HG03066 (cell line): ENCODE measurements at regions not wholly inside any gene's neighbourhood (a gene's known extent, or its start where the extent isn't known, plus 50 kb on each side); places are given as distances from the start of the nearest gene placed in this dataset.
"Not testable (repeated sequence)": the region's sequence is repeated elsewhere in the genome, so short reads cannot be mapped to it uniquely, and the experiment has no call there.

ENCODE experiments used
- ATAC-seq: cut with Tn5 transposase; IDR thresholded peaks from one replicate; pipeline ENCODE4 v1.9.1; 2021; ENCODE audit warnings: low read depth; ENCODE audit not compliant: unreplicated experiment

DNA sequence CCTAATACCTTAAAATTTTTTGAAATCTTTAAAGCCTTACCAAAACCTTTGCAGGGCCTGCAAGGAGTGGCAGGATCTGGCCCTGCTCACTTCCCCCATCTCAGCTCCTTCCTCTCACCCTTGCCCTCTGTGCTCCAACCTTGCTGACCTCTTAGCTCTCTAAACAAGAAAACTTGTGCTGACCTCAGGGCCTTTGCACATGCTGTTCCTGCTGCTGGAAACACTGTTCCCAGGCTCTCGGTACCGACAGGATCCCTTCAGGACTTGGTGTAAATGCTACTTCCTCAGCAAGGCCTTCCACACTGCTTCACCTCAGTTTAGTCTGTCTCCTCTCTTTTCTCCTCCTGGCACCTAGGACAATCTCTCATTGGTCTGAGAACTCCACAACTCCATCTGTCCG is 155.4 kb upstream of the IQSEC1 start:
- no peak for ATAC-seq

DNA sequence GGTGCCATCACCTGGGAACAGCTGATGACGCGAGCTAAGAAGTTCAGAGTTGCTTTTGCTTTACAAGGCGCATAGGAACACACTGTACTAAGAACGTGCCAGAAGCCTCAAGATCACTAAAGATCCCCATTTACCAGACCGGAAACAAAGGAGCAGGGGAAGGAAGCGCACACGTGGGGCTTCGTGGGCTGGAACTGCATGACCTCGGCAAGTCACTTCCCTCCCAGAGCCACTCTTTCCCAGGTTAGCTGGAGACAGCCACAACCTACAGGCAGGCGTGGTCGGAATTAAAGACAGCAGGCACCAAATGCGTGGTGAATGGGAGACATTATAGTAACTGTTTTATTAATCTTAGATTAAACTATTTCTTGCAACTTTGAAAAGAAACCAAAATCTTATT is 154.9 kb upstream of the IQSEC1 start:
- not testable (repeated sequence) for ATAC-seq

DNA sequence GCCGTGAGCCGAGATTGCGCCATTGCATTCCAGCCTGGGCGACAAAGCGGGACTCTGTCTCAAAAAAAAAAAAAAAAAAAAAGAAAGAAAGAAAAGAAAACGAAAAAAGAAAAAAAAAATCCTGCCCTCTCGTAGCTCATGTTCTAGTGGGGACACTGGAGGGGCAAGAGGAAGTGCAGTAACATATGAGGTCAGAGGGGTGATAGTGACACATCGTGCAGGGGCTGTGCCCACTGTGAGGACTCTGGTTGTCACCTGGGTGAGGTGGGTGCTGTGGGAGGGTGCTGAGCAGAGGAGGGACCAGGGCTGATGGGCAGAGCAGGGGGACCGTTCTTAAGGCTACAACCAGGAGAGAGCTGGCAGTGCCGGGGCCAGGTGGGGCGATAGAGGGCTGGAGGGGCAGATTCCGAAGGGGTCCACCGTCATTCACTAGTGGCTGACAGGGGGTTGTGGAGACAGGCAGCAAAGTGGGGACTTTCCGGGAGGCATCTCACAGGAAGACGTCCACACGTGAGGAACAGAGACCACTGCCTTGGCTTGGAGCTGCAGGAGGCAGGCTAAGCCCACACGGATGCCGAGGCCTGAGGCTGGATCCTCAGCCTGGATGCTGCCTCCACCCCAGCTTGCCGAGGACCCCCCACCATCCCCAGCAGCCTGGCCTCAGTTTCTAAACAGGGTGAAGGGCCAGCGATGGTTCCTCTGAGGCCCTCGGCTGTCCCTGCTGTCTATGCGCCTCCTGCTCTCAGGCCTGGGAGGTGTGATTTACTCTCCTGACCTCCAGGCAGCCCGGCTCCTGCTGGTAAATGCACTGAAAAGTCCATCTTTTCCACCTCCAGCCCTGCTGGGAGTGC is 154.3 kb upstream of the IQSEC1 start:
- no peak for ATAC-seq

DNA sequence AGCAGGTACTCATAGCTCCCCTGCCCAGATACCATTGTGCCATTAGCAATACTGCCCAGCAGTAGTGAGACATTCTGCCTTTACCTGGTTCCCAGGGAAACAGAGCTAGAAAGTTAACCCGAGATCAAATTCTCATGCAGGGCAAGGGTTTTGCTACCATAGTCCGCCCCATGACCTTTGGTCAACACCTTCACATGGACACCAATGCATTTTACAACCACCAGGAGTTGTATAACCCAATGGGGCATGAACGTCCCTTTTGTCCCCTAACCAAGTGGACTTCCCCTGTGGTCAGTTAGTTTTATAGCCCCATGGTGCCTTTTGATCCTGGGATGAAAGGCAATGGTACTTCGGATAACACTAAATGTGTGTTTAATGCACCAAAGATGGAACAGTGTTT is 151.7 kb upstream of the IQSEC1 start:
- ATAC-seq = no peak

DNA sequence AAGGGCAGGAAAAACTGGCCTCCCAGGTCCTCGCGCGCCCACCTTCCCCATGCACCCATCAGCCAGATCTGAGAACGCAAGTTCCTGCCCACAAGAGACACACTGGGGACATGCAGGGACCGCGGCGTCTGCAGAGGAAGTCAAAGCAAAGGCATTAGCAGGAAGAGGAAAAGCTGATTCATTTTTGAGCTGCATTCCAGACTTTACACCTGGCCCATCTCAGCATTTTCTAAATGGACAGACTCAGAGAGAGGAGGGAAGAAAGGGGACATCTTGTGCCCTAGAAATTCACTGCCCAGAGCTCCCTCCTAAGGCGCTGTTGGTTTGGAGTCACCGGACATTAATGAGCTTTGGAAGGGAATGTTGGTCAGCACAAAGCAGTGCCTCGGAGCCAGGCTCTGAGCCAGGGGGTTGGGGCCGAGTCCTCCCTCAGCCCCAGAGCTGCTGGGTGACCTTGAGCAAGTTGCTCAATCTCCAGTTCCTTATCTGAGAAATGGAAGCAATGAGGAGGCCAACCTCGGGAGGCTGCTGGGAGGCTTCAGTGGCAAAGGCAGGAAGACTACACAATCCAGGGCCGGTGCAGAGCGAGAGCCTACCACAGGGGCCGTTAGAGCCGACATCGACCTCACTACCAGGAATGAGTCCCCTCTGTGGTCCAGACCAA is 150.5 kb upstream of the IQSEC1 start:
- no peak for ATAC-seq

DNA sequence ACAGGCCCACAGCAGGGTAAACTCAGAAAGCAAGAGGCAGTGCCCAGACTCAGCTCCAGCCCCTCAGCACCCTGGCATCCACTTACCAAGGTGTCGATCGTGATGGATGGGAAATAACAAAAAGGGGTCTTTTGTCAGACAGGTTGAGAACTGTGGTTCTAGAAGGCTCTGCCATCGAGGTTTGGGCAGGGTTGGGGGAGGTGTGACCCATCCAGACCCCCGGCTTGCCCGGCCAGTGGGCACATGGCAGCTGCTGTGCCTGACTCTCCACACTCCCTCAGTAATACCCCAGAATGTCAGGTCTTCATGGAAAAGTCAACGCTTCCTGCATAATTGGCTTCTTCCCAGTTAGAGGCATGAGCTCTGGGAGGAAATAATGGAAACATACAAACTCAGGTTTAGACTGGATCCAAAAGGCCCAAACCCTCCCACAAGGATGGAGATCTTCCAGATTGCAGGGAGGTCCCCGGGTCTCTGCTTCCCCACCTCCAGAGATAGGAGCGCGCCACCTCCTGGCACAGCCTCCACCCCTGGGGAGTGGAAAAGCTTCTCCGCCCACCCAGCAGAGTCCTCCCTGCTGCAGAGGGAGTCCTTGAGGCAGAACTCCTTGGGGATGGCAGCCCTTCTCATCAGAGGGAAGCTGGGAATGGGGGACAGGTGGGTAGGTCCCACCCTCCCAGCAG is 149.8 kb upstream of the IQSEC1 start:
- no peak for ATAC-seq

DNA sequence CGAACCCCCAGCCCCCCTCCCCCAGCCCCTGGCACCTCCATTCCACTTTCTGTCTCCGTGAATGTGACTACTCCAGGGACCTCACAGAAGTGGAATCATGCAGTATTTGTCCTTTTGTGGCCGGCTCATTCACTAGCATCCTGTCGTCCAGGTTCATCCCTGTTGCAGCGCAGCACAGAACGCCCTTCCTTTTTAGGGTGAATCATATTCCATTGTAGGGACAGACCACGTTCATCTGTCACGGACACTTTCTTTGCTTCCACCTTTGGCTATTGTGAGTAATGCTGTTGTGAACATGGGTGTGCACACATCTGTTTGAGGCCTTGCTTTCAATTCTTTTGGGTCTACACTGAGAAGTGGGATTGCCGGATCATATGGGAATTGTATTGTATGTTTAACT is 148.9 kb upstream of the IQSEC1 start:
- no peak for ATAC-seq

DNA sequence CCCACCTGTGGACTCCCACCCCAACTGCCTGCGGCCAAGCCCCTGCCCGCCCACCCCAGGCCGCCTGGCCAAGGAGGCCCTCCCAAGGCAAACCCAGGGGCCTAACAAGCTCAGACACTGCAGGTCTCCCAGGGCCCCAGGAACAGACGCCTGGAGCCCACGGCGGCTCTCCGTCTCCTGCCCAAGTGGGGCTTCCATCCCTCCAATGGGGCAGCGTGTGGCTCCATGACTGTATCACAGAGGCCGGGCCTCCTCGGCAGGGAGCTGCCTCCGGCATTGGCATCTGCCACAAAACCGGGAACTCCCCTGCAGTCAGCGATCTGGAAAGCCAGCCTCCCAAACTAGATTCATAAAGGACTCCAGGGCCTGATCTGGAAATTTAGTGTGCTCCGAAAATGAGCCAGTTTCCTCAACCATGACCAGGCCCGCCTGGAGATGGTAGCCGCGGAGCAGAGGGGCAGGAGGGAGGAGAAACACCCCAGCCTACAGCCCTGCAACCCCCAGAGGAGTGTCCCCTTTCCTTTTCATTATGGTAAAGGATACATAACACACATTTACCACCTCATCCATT is 148.3 kb upstream of the IQSEC1 start:
- ATAC-seq = no peak

DNA sequence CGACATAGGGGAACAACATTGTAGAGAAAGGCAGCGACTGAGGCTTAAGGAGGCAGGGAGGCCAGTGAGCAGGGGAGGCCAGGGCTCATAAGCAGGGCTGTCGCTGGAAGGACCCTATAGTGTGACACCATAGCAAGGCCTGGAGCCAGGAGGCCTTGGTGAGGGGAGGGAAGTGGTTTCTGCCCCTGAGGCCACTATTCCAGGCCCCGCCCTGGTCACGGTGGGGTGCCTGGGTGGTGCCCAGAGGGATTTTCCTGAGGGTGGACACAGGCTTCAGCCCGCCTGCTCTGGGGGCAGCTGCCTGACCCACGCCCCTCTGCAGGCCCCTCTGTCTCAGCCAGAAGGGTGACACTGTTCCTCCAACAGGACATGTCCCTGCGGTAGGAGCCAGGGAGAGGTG is 147.8 kb upstream of the IQSEC1 start:
- ATAC-seq = no peak

DNA sequence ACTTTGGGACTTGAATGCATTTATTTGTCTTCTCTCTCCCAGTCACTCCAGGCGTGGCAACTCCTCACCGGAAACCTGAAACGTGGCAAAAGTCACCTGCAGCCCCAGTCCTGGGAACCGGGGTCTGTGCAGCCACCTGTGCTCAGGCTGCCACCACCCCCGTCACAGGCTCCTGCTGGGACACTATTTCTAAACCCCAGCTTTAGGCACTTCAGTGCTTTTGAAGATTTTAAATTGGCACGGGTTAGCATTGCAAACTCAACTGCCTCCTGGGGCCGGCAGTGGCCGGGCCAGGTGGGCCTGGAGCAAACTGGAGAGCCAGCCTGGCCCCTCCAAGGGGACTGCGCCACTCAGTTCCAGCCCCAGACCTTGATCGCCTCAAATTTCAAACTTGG is 146.7 kb upstream of the IQSEC1 start:
- no peak for ATAC-seq

DNA sequence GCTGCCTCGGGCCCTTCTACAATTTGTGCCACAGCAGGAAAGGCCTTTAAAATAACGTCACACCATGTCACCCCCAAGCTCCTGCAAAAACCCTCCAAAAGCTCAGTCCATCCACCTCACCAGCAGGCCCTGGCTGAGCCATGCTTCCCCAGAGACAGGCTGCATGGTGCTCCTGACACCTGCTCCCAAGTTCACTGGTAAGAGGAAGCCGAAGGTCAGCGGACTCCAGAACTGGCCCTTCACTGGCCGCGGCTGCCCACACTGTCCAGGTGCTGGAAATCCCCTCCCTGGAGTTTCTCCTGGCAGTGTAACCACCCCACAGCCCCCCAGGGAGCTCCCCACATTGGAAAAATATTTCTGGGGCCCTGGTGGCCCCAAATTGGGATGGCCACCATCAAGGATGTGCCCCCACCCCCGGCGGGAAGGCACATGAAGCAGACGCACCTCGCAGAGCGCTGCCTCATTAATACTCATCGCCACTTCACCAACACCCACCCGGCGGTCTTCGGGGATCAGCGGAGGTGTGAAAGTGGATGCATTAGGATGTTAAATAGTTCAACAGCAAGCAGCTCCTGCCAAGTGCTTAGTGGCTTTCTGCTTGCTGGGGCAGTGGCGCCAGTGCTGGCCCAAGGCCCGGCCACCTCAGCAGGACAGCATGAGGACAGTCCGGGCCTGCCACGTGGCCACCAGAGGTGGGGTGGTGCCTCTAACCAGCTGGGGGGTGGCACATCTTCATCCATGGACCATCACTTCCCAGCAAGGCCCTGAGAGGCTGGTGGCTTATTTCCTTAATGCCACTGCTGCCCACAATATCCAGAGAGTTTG is 146.1 kb upstream of the IQSEC1 start:
- ATAC-seq = no peak

DNA sequence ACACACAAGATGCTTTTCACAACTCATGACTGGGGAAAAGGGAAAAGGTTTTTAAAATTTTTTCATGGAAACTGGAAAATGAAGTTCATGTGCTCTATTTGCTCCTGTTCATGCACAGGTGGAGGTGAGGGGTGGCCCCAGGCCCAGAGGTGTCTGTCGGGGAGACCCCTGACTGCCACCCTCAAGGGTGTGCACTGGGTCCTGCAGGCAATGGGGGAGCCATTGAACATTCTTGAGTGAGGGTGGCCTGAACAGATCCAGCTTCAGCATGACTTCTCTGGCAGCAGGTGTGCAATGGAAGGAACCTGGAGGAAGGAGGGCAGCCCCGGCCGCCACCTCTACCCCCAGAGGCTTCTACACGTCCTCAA is 145.3 kb upstream of the IQSEC1 start:
- no peak for ATAC-seq

DNA sequence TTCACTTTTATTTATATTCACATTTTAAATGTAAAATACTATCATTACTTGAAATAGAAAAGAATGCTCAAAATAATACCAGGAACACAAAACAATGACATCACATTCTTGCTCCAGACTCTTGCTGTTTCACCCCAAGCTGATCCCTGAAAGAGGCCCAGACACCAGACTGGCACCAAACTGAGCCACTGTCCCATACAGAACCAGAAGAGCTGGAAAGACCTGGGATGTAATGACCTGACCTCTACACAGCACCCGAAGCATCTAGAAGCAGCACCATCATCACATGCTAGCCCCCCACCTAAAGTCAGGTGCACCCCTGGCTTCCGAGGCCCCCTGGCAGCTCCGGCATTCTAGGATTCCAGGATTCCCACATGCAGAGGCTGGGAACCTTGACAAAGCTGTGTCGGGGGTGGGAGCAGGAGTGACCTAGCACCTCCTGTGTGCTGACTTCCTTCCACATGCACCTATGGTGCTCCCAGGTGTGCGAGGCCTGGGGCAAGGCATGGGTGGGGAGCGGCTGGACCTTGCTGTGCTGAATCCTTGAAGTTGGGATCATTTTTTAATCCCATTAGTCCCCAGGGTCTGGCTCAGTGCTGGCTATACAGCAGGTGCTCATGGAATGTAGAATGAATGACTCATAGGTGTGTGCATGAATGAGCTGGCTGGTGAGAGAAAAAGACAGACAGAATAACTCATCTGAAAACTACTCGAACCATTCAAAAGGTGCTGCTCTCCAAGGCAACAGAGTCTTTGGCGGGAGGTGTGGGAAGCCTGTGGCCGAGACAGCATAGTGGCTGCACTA is 144.7 kb upstream of the IQSEC1 start:
- no peak for ATAC-seq

DNA sequence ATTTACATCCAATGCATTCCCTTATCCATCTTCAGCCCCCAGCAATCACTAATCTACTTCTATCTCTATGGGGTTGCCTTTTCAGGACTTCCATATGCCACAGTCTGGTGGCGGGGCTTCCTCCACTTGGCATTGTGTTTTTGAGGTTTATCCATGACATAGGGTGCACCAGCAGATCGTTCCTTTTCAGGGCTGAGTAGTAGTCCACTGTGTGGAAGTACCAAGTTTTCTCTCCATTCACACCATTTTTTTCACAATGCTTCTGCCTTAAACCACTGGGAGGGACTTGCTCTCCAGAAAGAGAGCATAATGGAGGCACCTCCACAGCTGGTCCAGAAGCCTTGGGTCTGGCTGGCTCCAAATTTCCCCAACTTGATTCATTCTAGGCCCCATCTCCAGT is 144.0 kb upstream of the IQSEC1 start:
- ATAC-seq = no peak

DNA sequence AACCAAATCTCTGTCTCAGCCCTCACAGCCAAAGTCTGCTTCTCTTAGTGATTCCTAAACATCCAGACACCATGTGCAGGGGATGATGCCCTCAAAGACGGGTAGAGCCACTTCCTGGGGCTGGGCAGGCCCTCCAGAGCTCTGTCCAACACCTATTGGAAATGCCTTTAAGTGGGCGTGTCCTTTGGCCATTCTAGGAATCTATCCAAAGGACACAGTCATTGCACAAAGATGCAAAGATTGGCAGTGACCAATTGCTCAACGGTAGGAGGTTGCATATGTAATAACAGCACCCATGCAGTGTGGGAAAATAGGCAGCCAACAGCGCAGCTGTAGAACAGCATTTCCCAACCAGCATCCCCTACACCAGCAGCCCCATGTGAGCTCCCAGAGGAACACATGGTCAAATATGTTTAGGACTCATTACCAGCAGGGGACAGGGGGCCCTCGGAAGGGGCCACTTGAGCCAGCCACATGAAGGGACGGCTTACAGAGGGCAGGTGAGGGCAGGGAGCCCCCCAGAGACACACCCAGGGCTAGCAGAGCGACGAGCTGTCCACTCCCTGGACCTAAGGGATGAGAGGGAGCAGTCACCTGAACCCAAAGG is 142.8 kb upstream of the IQSEC1 start:
- no peak for ATAC-seq

DNA sequence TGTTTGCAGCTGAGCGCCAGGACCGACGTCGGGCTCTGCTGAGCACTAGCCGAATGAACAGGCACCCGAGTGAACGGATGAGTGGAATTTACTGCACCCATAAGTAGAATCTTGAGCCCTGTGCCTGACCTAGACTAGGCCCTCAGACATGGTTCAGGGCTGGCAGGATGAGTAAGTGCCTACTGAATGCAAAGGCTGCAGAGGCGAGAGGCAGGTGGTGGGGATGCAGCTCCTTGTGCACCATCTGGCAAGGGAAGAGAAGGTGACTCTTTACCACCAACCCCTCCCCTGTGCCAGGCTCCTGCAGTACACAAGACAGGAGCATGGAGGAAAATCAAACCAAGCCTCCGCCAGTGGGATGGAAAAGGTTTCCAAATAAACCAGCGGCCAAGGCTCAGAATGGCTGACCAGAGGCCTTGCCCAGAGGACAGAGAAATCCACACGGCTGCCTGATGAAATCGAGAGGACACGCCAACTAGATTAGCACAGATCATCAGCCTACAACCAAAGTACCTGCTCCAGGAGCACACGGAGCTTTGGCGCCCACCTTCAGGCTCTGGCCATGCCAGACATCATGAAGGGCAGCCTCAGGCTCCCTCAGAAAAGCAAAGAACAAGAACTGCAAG is 141.7 kb upstream of the IQSEC1 start:
- ATAC-seq = no peak

DNA sequence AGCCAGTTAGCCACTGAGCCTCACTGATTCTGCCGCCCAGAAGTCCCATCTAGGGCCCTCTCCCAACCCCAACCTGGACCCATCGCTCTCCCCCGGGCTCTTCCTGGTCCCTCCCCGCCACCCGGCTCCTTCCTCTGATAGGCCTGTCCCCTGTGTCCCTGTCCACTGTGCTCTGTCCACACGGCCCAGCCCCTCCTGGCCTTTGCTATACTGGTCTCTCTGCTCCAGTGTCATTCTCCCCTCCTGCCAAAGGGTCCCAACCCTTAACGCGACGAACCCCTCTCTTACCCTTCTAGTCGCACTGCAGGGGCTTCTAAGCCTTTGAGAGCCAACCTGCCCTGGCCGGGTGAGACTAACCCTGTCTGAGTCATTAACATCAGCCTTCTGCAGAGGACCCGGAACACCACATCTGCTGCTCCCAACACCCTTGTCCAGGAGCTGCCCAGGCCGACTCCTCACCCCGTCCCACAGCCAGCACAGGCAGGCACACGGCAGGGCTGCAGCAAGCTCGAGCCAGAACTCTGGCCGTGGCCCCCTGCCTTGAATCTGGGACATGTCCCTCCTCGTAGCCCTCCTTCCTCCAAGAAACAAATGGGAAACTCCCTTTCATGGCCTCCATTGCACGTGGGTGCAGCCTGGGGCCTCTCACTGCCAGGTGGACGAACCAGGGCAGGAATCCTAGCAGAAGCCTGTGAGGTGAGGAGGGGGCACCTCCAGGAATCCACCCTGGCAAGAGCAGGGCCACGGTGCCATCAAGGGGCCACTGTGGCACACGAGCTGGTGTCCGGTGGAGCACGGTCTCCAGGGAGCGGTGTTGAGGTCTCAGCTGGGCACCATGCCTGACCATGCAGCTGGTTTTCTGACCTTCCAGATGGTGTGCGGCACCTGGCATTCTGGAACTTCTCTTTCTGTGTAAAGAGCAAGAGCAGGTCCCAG is 140.9 kb upstream of the IQSEC1 start:
- ATAC-seq = no peak

DNA sequence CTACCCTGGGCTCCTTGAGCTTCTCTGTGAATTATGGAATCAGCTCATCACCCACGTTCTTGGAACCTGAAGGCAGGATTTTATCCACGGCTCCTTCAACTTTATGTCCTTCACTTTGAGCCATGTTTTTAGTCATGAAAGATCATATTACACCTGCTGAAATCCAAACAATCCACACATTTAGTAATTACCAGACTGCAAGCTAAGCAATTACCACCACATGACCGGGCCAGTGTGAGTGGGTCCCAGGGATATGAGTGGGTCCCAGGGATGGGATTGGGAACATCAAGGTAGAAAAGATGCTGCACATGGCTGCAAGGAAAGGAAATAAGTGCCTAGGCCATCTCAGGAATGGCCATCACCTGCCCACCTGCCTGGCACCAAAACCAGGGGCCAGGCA is 140.3 kb upstream of the IQSEC1 start:
- ATAC-seq = no peak
